GM12878 (cell line): ENCODE measurements at regions not wholly inside any gene's neighbourhood (a gene's known extent, or its start where the extent isn't known, plus 50 kb on each side); places are given as distances from the start of the nearest gene placed in this dataset.

Experiments used
- ATAC-seq: fragments of 200-7000 bp; cut with Tn5 transposase; 3 replicates; pipeline ENCODE4 v1.9.1; 2020; ENCODE audit warnings: mild to moderate bottlenecking, moderate library complexity
- BruUV-seq: library from RNA; stranded (reverse); fragments of 400-500 nt; replicated peaks from 2 replicates; lab custom pipeline; 2021; lab: Mats Ljungman, UMichigan
- CTCF ChIA-PET: fragments of 300-600 bp; sonication (Branson Sonifier 250); formaldehyde crosslinking; extraction: SDS; loops from one replicate; lab custom pipeline; 2021; ENCODE audit warnings: inconsistent platforms; lab: Yijun Ruan, JAX
- POLR2A ChIA-PET: fragments of 350-600 bp; formaldehyde crosslinking; extraction: SDS; loops from one replicate; lab custom pipeline; 2021; ENCODE audit warnings: inconsistent platforms; lab: Charles Lee
- RAD21 ChIA-PET: fragments of 300-600 bp; sonication (Branson Sonifier 250); formaldehyde crosslinking; loops from one replicate; lab custom pipeline; 2023; ENCODE audit warnings: antibody characterized with exemption; ENCODE audit not compliant: unreplicated experiment; lab: Charles Lee
- SMC1A ChIA-PET: fragments of 300-600 bp; sonication (Branson Sonifier 250); formaldehyde crosslinking; loops from one replicate; lab custom pipeline; 2023; ENCODE audit not compliant: unreplicated experiment, uncharacterized antibody; lab: Charles Lee
- DNase-seq: peaks from one replicate; pipeline ENCODE4 v3.0.0-alpha.2; 2011; ENCODE audit warnings: low read depth, low spot score
- FAIRE-seq: peaks from 3 replicates; lab custom pipeline; 2011; peaks lifted over from hg19 to GRCh38; lab: Jason Lieb, UNC
- H2AFZ ChIP-seq: 2 replicates; pipeline ENCODE4 v1.6.0; 2011; ENCODE audit warnings: low read depth, low read length, control low read depth; ENCODE audit not compliant: control insufficient read depth
- H3K27ac ChIP-seq: 2 replicates; pipeline ENCODE4 v1.5.1; 2011; ENCODE audit warnings: control low read depth; ENCODE audit not compliant: control insufficient read depth, insufficient read depth
- H3K27me3 ChIP-seq, 2 experiments: replicated peaks in 1 of 2; 2 replicates each; pipeline versions ENCODE4 v1.6.0 to v1.6.1; 2011; ENCODE audit warnings: low read length in 1 of 2; ENCODE audit not compliant: control insufficient read depth in 2 of 2, insufficient read depth in 2 of 2
- H3K36me3 ChIP-seq, 2 experiments: 2 replicates each; pipeline ENCODE4 v1.5.1; 2011; ENCODE audit warnings: low read length in 1 of 2; ENCODE audit not compliant: control insufficient read depth in 2 of 2, insufficient read depth in 2 of 2
- H3K4me1 ChIP-seq: 2 replicates; pipeline ENCODE4 v1.6.1; 2011; ENCODE audit warnings: mild to moderate bottlenecking, low read length, moderate library complexity, mixed read lengths; ENCODE audit not compliant: control insufficient read depth, insufficient read depth
- H3K4me2 ChIP-seq: 2 replicates; pipeline ENCODE4 v1.6.0; 2011; ENCODE audit warnings: control low read depth; ENCODE audit not compliant: control insufficient read depth, insufficient read depth
- H3K4me3 ChIP-seq: fragments of 200-600 bp; sonication (generic); 2 replicates; pipeline ENCODE4 v1.5.1; 2016
- H3K79me2 ChIP-seq: 2 replicates; pipeline ENCODE4 v1.6.0; 2011; ENCODE audit warnings: low read length; ENCODE audit not compliant: control insufficient read depth, insufficient read depth
- H3K9ac ChIP-seq: 2 replicates; pipeline ENCODE4 v1.8.0; 2011; ENCODE audit warnings: low read length, control low read depth, mixed read lengths; ENCODE audit not compliant: control insufficient read depth, insufficient read depth
- H3K9me3 ChIP-seq: replicated peaks from 3 replicates; pipeline ENCODE4 v1.5.1; 2011; ENCODE audit warnings: mild to moderate bottlenecking, low read length; ENCODE audit not compliant: control insufficient read depth, insufficient read depth
- H4K20me1 ChIP-seq: 2 replicates; pipeline ENCODE4 v1.6.0; 2011; ENCODE audit not compliant: control insufficient read depth, insufficient read depth
- ATF7 ChIP-seq: fragments of 450-650 bp; IDR thresholded peaks from 2 replicates; pipeline ENCODE4 v1.6.1; 2016; ENCODE audit warnings: low read depth, mild to moderate bottlenecking
- CBX3 ChIP-seq: fragments of 200-600 bp; sonication (generic); IDR thresholded peaks from 2 replicates; pipeline ENCODE4 v1.6.1; 2016; ENCODE audit warnings: low read depth, borderline replicate concordance
- CBX5 ChIP-seq: sonication (generic); IDR thresholded peaks from 2 replicates; pipeline ENCODE4 v1.6.1; 2016; ENCODE audit warnings: low read depth, moderate library complexity, mild to moderate bottlenecking, inconsistent platforms
- CHD2 ChIP-seq: IDR thresholded peaks from 2 replicates; pipeline ENCODE4 v1.6.1; 2011; ENCODE audit warnings: low read depth, low read length, improper control_type of control experiment, borderline replicate concordance
- EGR1 ChIP-seq, 2 experiments: IDR thresholded peaks; 1 replicate in 1 of 2; 2 replicates in 1 of 2; pipeline ENCODE4 v1.6.1; 2011 to 2012; ENCODE audit warnings: low read depth in 2 of 2, low read length in 2 of 2, borderline replicate concordance in 1 of 2, mild to moderate bottlenecking in 1 of 2, moderate library complexity in 1 of 2
- ESRRA ChIP-seq: IDR thresholded peaks from 2 replicates; pipeline ENCODE4 v1.6.1; 2012; ENCODE audit warnings: mild to moderate bottlenecking, low read length, improper control_type of control experiment
- ETV6 ChIP-seq, 2 experiments: fragments of 450-650 bp in 1 of 2; IDR thresholded peaks in 1 of 2; conservative IDR thresholded peaks in 1 of 2; 2 replicates each; pipeline ENCODE4 v1.6.1; 2014; ENCODE audit warnings: antibody characterized with exemption in 1 of 2, borderline replicate concordance in 1 of 2, low read depth in 1 of 2, mild to moderate bottlenecking in 1 of 2, moderate library complexity in 1 of 2
- JUND ChIP-seq: IDR thresholded peaks from 2 replicates; pipeline ENCODE4 v1.6.1; 2012; ENCODE audit warnings: low read depth, mild to moderate bottlenecking, low read length, improper control_type of control experiment, moderate library complexity
- KDM1A ChIP-seq: fragments of 200-600 bp; sonication (generic); IDR thresholded peaks from 2 replicates; pipeline ENCODE4 v1.6.1; 2016; ENCODE audit warnings: borderline replicate concordance
- LARP7 ChIP-seq: fragments of 450-650 bp; IDR thresholded peaks from 2 replicates; pipeline ENCODE4 v1.6.1; 2017; ENCODE audit warnings: mild to moderate bottlenecking
- NFYA ChIP-seq: IDR thresholded peaks from 2 replicates; pipeline ENCODE4 v1.6.1; 2011; ENCODE audit warnings: low read depth, mild to moderate bottlenecking, low read length, improper control_type of control experiment, borderline replicate concordance
- POLR2AphosphoS2 ChIP-seq: IDR thresholded peaks from 2 replicates; pipeline ENCODE4 v1.6.1; 2011; ENCODE audit warnings: low read depth, mild to moderate bottlenecking, low read length, improper control_type of control experiment, moderate library complexity
- SP1 ChIP-seq: IDR thresholded peaks from one replicate; pipeline ENCODE4 v1.6.1; 2011; ENCODE audit warnings: low read depth, low read length
- STAT3 ChIP-seq: IDR thresholded peaks from 2 replicates; pipeline ENCODE4 v1.6.1; 2011; ENCODE audit warnings: low read depth, low read length, improper control_type of control experiment
- SUZ12 ChIP-seq: fragments of 200-600 bp; sonication (generic); IDR thresholded peaks from one replicate; pipeline ENCODE4 v1.6.1; 2018; ENCODE audit warnings: antibody characterized with exemption, mild to moderate bottlenecking; ENCODE audit not compliant: unreplicated experiment
- TARDBP ChIP-seq: IDR thresholded peaks from 2 replicates; pipeline ENCODE4 v1.6.1; 2016; ENCODE audit warnings: borderline replicate concordance
- ZNF622 ChIP-seq: fragments of 450-650 bp; IDR thresholded peaks from 2 replicates; pipeline ENCODE4 v1.6.1; 2017; ENCODE audit warnings: mild to moderate bottlenecking, inconsistent platforms
- ZZZ3 ChIP-seq: IDR thresholded peaks from 2 replicates; pipeline ENCODE4 v1.6.1; 2011; ENCODE audit warnings: low read depth; ENCODE audit not compliant: control insufficient read depth, insufficient read length
- WGBS: methylation state at CpG from one replicate; pipeline ENCODE4 v1.1.6; 2016; ENCODE audit warnings: low lambda C conversion rate; ENCODE audit not compliant: insufficient replicate concordance, insufficient coverage; ENCODE audit errors: missing lambda C conversion rate; 5-methylcytosine and 5-hydroxymethylcytosine counted together
- in situ Hi-C: fragments of 300-500 bp; cut with MboI; formaldehyde crosslinking; loops from 9 replicates; pipeline ENCODE4 v1.14.3; 2018; ENCODE audit warnings: mixed read lengths
- intact Hi-C: fragments of 100-400 bp; cut with micrococcal nuclease; formaldehyde crosslinking; loops from one replicate; pipeline ENCODE4 v1.14.2; 2022; ENCODE audit not compliant: unreplicated experiment

DNA sequence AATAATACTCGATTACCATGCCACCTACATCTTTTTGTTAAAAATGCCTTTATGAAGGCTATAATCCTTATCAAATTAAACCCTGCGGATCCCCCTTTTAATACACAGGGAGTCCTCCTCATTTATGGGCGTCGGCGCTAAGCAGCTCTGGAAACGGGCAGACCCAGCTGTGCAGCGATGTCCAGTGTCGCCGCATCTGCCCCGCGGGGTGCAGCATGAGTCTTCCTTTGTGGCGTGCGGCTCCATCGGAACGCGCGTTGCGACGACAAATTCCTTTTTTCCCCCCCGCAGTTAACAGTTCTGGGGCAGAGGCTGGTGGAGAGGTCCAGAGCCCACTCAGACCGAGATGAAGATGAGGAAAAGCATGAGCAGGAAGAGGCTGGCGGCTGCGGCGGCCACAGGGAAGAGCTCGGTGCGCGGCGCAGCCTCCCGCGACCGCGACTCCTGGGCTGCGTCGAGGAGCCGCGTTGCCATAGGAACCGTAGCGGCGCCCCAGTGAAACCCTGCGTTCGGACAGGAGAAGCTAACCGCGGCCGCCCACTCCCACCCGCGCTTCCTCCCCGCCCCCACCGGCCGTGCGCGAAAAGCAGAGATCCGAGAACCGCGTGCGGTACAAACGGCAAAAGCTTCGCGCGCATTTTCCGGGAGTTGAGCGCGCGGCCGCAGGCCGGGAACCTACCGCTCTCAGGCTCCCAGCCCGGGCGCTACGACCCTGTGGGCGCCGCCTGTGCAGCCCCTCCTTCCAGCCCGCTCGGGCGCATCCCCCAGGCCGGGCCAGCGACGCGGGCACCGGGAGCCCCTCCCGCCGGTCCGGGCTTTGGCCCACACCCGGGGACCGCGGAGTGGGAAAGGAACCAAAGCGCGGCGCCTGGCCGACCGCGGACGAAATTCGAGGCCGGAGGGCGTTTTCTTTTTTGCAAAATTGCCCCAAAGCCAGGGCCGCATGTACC lies 130.6 kb downstream of the SPAG6 start (continued):
- TF ChIP-seq ATF7 (no peak), ETV6 (conservative IDR thresholded peaks at IDR 0.05 in 1 of 2, IDR thresholded peaks at IDR 0.05 in 1 of 2; ENCODE audit: borderline replicate concordance in 1 of 2, low read depth in 1 of 2) (0 out of 4 replicates have a peak, but pooled peaks of 1 of the 2 experiments have one; percentile 23), STAT3 (no peak), EGR1 (IDR thresholded peaks at IDR 0.05; ENCODE audit: borderline replicate concordance in 1 of 2, low read depth in 2 of 2, low read length in 2 of 2) (peak in 1 of 2 experiments; percentile 88; a peak in 2 of 3 replicates)

- Histone ChIP-seq H3K36me3 (no peaks in the 10 kb centered on the region), H3K9ac (no peak overlapping the region), H3K4me3 (peak overlapping the region; percentile 66; the same call in 1 of the 2 replicates), H3K9me3 (no peaks in the 10 kb centered on the region), H3K27me3 (peaks cover 0 to 16% of the 10 kb centered on the region in 2 experiments), H3K27ac (no peak overlapping the region), H2AFZ (no peak overlapping the region), H3K79me2 (no peaks in the 10 kb centered on the region)
- ChIA-PET RAD21 (no interaction called here), CTCF (no interaction called here), POLR2A (no interaction called here)
- intact Hi-C loops: no loop called here
- ATAC-seq: no peak
- BruUV-seq: no TSS peak
- DNase-seq: no peak
- WGBS: 62% methylated on average over 55 of the region's 55 CpGs
- in situ Hi-C loops: no loop called here
- no peak for FAIRE-seq
- TF ChIP-seq TARDBP: no peak
- TF ChIP-seq NFYA: no peak
- no peak for TF ChIP-seq ZNF622
- TF ChIP-seq JUND: no peak
- TF ChIP-seq CBX5: no peak
- TF ChIP-seq POLR2AphosphoS2: no peak
- no peak for TF ChIP-seq CHD2
- no peak for TF ChIP-seq SP1
- no peak for TF ChIP-seq KDM1A
- no peak for TF ChIP-seq ZZZ3
- TF ChIP-seq ESRRA: no peak
- TF ChIP-seq SUZ12: no peak
- TF ChIP-seq CBX3: no peak
- TF ChIP-seq LARP7: no peak
- TF ChIP-seq, all 136 proteins: peak for 0
- Histone ChIP-seq H3K4me2 (peak overlapping the region; percentile 87), H3K4me1 (peaks cover 3% of the 10 kb centered on the region), H4K20me1 (no peaks in the 10 kb centered on the region)
- SMC1A ChIA-PET: no interaction called here
These were observed 131.5 kb downstream of the SPAG6 start for GRCh38 chr10:22476601-22477321.
